Islet of Langerhans (tissue), 1 donor: ENCODE measurements at regions not wholly inside any gene's neighbourhood (a gene's known extent, or its start where the extent isn't known, plus 50 kb on each side); places are given as distances from the start of the nearest gene placed in this dataset.
"Not testable (repeated sequence)": the region's sequence is repeated elsewhere in the genome, so short reads cannot be mapped to it uniquely, and the experiment has no call there.

Experiments
- FAIRE-seq: peaks from one replicate; lab custom pipeline; 2011; peaks lifted over from hg19 to GRCh38; lab: Jason Lieb, UNC

DNA sequence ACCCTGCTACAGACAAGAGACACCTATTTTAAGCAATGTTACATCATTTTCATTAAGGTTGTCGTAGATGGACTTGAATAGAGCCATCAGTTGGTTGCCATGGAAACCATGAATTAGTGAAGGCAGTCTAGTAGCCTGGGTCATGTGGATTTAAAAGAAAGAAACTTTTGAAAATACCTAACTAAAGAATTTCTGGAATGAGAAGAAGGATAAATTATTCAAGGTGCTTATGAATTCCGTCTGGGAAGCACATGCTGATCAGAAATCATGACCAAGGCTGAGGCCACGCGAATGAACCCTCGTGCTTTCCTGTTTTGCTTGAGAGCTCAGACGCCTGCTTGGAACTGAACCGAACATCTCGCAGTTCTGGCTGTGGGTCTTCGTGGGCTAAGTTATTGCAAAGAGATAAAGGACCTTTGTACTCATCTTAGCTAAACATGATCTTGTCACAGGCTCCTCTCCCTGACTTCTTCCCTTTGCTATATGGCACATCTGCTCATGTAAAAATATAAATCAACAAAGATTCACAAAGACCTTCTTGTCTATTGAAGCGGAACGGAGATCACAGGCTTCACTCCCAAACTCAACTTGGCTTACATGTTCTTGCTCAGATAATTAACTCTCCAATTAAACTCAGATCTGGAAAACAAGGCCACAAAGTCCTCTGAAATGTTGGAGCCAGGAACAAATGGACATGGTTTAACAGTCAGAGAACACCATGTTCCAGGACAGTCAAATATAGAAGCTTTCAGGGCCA, 140.2 kb downstream of the NUFIP1 start:
- peak; percentile 77 for FAIRE-seq

GRCh38 chr13:44845281-44846058, 143.8 kb downstream of the NUFIP1 start:
- not testable (repeated sequence) for FAIRE-seq

DNA sequence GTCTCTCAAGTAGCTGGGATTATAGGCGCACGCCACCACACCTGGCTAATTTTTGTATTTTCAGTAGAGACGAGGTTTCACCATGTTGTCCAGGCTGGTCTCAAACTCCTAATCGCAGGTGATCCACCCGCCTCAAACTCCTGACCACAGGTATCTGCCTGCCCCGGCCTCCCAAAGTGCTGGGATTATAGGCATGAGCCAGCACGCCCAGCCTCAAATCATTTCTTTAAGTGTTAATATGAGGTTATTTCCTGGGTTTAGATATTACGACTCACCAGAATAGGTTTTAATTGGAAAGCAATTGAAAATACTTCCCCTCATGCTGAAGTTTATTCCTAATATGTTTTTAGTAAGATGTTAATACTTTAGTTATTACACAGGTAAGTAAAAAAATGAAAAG, 144.5 kb downstream of the NUFIP1 start:
- no peak for FAIRE-seq

DNA sequence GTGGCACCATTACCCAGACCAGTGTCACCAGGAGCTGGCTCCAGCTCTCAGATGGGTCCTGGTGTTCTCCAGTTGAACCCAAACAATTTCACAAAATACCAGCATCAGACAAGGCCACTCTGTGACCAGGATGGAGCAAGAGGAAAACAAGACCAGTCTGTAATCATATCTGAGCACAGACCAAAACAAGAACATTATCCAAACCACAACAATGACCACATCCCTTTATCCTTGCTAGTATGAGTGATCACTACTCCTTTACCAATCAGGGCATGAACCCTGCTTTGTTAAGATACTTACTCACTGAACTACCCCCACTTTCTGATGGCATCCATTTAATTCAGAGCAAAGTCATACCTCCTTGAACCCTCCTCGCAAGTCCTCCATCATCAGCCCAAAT, 145.9 kb downstream of the NUFIP1 start:
- FAIRE-seq = no peak

- no peak for FAIRE-seq
Observed at GRCh38 chr13:44842158-44842557, 147.1 kb downstream of the NUFIP1 start.

DNA sequence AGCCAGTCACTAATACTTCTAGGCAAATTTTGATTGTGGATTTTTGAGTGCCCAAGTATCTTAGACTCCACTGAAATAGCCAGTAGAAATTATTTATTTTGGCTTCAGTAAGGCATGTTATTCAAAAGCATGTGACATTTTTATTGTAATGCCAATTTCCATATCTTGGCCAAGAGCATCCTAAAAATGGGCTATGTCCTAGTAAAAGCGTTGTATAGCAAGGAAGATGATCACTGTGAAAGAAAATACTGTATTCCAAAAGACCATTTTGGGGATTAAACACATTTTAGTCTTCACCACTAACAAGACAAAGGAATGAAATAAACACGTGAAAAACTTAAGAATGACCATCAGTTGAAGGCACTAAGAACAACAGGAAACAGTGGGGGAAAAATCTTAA, 149.1 kb downstream of the NUFIP1 start:
- no peak for FAIRE-seq

- no peak for FAIRE-seq
Observed at GRCh38 chr13:44837250-44837649, 152.0 kb downstream of the NUFIP1 start.

DNA sequence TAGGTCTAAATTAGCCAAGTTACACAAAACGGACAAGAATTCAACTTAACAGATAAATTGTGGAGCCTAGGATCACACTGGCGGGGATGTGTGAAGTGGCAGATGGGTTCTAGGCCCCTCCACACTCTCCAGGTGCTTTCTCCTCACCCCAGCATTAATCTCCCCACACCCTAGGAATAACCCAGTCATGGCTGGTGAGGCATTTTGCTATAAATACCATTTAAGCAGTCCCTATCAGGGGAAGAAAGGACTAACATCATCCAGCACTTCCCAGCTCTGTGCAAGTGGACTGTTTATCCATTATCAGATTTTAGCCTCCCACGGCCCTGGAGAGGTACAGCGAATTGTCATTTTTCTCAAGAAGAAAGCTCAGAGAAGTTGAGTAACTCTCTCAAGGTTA, 154.9 kb downstream of the NUFIP1 start:
- no peak for FAIRE-seq

GRCh38 chr13:44833626-44834025, 155.6 kb downstream of the NUFIP1 start:
- no peak for FAIRE-seq

- no peak for FAIRE-seq
Observed at GRCh38 chr13:44833139-44833538, 156.1 kb downstream of the NUFIP1 start.

GRCh38 chr13:44826591-44827350, 162.5 kb downstream of the NUFIP1 start:
- FAIRE-seq = no peak

DNA sequence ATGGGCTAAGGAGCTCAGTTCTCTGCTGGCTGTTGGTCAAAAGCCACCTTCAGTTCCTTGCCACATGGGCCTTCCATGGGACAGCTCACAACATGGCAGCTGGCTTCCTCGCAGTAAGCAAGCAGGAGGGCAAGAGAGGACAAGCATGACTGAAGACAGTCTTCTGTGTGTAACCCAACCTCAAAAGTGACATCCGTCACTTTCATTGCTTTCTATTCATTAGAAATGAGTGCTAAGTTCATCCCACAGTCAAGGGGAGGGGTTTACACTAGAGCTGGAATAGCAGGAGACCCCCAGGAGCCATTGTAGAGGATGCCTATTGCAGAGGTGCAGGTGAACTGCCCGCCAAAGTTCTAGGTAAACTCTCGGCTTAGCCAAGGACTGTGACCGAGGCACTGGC, 163.3 kb downstream of the NUFIP1 start:
- no peak for FAIRE-seq

- FAIRE-seq = not testable (repeated sequence)
Observed at GRCh38 chr13:44823555-44823954, 165.7 kb downstream of the NUFIP1 start.

DNA sequence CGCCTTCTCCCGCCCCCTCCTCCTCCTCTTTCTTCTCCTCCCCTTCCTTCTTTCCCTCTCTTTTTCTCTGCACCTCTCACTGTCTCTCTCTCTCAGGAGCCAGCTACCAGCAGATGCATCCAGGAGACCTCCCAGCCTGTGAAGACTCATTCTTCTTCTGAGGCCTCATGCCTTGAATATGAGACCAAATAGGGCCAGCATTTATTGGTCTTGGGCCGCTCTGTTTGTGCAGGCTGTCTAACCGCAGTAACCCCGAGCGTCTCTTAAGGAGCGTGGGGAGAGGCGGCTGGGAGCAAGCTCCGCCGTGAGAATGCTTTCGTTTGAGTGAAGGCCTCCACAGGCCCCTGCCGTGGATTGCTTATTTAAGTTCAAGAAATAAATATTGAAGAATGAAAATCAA, 167.0 kb downstream of the NUFIP1 start:
- FAIRE-seq = no peak

DNA sequence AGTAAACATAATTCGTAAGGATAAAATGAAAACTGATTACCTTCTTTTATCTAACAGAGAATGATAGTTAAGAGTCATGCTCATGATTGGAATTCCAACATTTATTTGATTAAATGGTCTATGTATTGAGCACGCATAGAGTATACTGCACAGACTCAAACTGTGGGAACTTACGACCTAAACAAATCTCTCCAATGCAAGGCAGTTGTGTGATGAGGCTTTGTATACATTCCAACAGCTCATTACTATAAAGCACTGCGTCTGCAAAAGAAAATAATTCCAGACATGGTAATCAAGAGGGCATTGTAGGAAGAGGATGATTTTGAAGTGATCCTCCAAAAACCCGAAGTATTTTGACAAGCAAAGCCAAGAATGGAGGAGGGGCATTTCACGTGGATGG, 169.5 kb downstream of the NUFIP1 start:
- FAIRE-seq = no peak

GRCh38 chr13:44819245-44819644, 170.0 kb downstream of the NUFIP1 start:
- FAIRE-seq = peak; percentile 100

DNA sequence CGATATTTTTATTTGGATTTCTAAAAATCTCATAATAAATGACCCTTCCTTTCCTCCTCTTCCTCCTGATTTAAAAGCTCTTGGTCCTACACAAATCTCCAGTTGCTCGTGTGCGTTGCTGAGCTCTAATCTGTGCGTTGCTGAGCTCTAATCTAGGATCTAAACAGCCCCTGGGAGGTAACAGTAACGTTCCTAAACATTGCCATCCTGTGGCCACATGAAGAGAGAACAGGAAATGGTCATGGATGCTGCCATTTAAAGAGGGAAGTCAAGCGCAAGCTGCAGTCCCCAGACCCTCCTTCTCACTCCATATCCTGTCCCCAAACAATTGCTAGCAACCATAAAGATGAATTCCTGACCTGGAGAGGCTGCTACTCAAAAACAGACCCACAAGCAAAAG, 170.8 kb downstream of the NUFIP1 start:
- FAIRE-seq = peak; percentile 65

DNA sequence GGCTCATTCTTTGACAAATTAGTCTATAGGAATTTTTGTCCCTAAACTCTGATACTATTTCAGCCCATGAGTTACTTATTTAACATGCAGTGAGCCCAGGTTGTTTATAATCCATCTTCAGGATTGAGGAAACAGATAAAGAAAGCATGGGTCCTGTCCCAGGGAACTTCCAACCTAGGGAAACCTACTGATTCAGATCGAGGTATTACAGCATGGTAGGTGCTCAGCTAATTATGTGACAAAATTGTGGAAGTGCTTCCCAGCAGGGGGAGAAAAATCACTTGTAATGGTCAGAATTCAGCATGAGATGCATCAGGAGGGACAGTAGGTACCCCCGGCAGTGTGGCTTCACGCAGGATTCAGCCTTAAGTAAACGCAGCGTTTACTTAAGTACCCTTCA, 171.3 kb downstream of the NUFIP1 start:
- no peak for FAIRE-seq

GRCh38 chr13:44817131-44817671, 172.1 kb downstream of the NUFIP1 start:
- no peak for FAIRE-seq

- FAIRE-seq = no peak
Observed at GRCh38 chr13:44816701-44817100, 172.6 kb downstream of the NUFIP1 start.

GRCh38 chr13:44815623-44816022, 173.6 kb downstream of the NUFIP1 start:
- FAIRE-seq = no peak

- FAIRE-seq = no peak
Observed at GRCh38 chr13:44814836-44815235, 174.4 kb downstream of the NUFIP1 start.

DNA sequence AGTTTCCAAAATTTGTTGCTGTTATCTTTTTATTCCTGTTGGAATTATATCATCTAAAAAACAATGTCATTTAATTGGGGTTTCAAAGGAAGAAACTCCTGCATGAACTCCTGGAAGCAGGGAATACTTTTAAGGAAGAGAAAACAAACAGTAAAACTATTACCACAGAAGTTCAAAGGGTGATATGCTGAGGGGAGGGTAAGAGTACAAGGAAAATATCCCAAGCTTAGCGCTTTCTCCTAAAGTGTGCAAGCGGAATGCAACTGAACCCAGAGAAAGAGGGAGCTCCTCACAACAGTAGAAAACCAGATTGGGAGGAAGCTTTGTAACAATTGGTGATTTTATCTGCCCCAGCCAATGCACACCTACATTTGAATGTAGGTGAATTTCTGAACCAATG, 175.1 kb downstream of the NUFIP1 start:
- no peak for FAIRE-seq
